CD14-positive monocyte (primary cell): ENCODE measurements at regions not wholly inside any gene's neighbourhood (a gene's known extent, or its start where the extent isn't known, plus 50 kb on each side); places are given as distances from the start of the nearest gene placed in this dataset.

Experiments
- DNase-seq, 3 donors: peaks; one replicate each; pipeline ENCODE4 v3.0.0-alpha.2; 2011 to 2022
- H2AFZ ChIP-seq: 2 replicates; pipeline ENCODE4 v1.6.0; 2012; ENCODE audit warnings: mild to moderate bottlenecking, low read depth, low read length, inconsistent platforms; ENCODE audit not compliant: insufficient read depth, poor library complexity, severe bottlenecking
- H3K27ac ChIP-seq, 2 donors: 1 replicate in 1 of 2; 2 replicates in 1 of 2; pipeline ENCODE4 v1.5.1; 2012 to 2013; ENCODE audit warnings: low read length in 2 of 2, control low read depth in 1 of 2, inconsistent platforms in 1 of 2, low read depth in 1 of 2, mild to moderate bottlenecking in 1 of 2
- H3K27me3 ChIP-seq, 2 donors: one replicate each; pipeline versions ENCODE4 v1.6.0 to v1.6.1; 2011 to 2013; ENCODE audit warnings: low read length in 2 of 2; ENCODE audit not compliant: control insufficient read depth in 2 of 2, insufficient read depth in 2 of 2
- H3K36me3 ChIP-seq, 2 donors: replicated peaks in 1 of 2; 1 replicate in 1 of 2; 2 replicates in 1 of 2; pipeline versions ENCODE4 v1.5.1 to v1.6.1; 2012 to 2013; ENCODE audit warnings: low read length in 2 of 2, control low read depth in 1 of 2, inconsistent platforms in 1 of 2, mild to moderate bottlenecking in 1 of 2; ENCODE audit not compliant: insufficient read depth in 2 of 2, control insufficient read depth in 1 of 2
- H3K4me1 ChIP-seq, 2 donors: 1 replicate in 1 of 2; 2 replicates in 1 of 2; pipeline versions ENCODE4 v1.5.1 to v1.6.1; 2012 to 2013; ENCODE audit warnings: low read length in 2 of 2, control low read depth in 1 of 2, inconsistent platforms in 1 of 2, mild to moderate bottlenecking in 1 of 2, moderate library complexity in 1 of 2; ENCODE audit not compliant: insufficient read depth in 2 of 2, control insufficient read depth in 1 of 2
- H3K4me2 ChIP-seq: replicated peaks from 2 replicates; pipeline ENCODE3; 2012; ENCODE audit warnings: low read length, moderate library complexity, mild to moderate bottlenecking; ENCODE audit not compliant: poor library complexity, severe bottlenecking; ENCODE audit errors: extremely low read depth
- H3K4me3 ChIP-seq, 3 experiments: fragments of 200-600 bp in 1 of 3; sonication (generic) in 1 of 3; replicated peaks in 1 of 3; 1 replicate in 2 of 3; 2 replicates in 1 of 3; pipeline ENCODE4 v1.5.1; 2011 to 2013; ENCODE audit warnings: low read length in 3 of 3, mild to moderate bottlenecking in 3 of 3, control low read depth in 2 of 3, low read depth in 2 of 3, inconsistent platforms in 1 of 3, moderate library complexity in 1 of 3
- H3K79me2 ChIP-seq: 2 replicates; pipeline ENCODE4 v1.6.0; 2012; ENCODE audit warnings: mild to moderate bottlenecking, control low read depth, inconsistent platforms, low read length, moderate library complexity; ENCODE audit not compliant: insufficient read depth
- H3K9ac ChIP-seq: 2 replicates; pipeline ENCODE4 v1.6.0; 2017; ENCODE audit warnings: low read length, mild to moderate bottlenecking; ENCODE audit not compliant: insufficient read depth, poor library complexity, severe bottlenecking
- H3K9me3 ChIP-seq, 2 donors: replicated peaks in 1 of 2; 1 replicate in 1 of 2; 2 replicates in 1 of 2; pipeline versions ENCODE4 v1.5.1 to v1.6.1; 2012 to 2013; ENCODE audit warnings: low read length in 2 of 2, control low read depth in 1 of 2; ENCODE audit not compliant: control insufficient read depth in 1 of 2, insufficient read depth in 1 of 2
- H4K20me1 ChIP-seq: 2 replicates; pipeline ENCODE4 v1.6.0; 2012; ENCODE audit warnings: mild to moderate bottlenecking, low read length, control low read depth, moderate library complexity; ENCODE audit not compliant: insufficient read depth
- H3K27ac Mint-ChIP-seq, 7 donors: one replicate each; pipeline ENCODE4 v1.8.0; 2020; ENCODE audit warnings: mild to moderate bottlenecking in 7 of 7, mixed read lengths in 7 of 7, moderate library complexity in 6 of 7, inconsistent platforms in 2 of 7
- H3K27me3 Mint-ChIP-seq, 3 donors: one replicate each; pipeline ENCODE4 v1.8.0; 2021 to 2022; ENCODE audit warnings: low read depth in 3 of 3, mild to moderate bottlenecking in 3 of 3, mixed read lengths in 3 of 3, moderate library complexity in 3 of 3, inconsistent platforms in 1 of 3
- H3K36me3 Mint-ChIP-seq, 2 donors: one replicate each; pipeline ENCODE4 v1.8.0; 2020; ENCODE audit warnings: mixed read lengths in 2 of 2, inconsistent platforms in 1 of 2, mild to moderate bottlenecking in 1 of 2
- H3K4me1 Mint-ChIP-seq: one replicate; pipeline ENCODE4 v1.8.0; 2020; ENCODE audit warnings: mild to moderate bottlenecking, mixed read lengths
- H3K4me3 Mint-ChIP-seq, 2 donors: one replicate each; pipeline ENCODE4 v1.8.0; 2020; ENCODE audit warnings: mild to moderate bottlenecking in 2 of 2, mixed read lengths in 2 of 2, moderate library complexity in 1 of 2
- H3K9me3 Mint-ChIP-seq, 7 donors: one replicate each; pipeline ENCODE4 v1.8.0; 2020 to 2022; ENCODE audit warnings: mixed read lengths in 7 of 7, mild to moderate bottlenecking in 6 of 7, moderate library complexity in 6 of 7, inconsistent platforms in 2 of 7
- CTCF ChIP-seq: fragments of 200-600 bp; IDR thresholded peaks from one replicate; pipeline ENCODE4 v1.8.0; 2022; ENCODE audit warnings: antibody characterized with exemption, mild to moderate bottlenecking
- WGBS: methylation state at CpG from one replicate; pipeline ENCODE4 v1.1.5; 2013; ENCODE audit warnings: missing lambda C conversion rate; ENCODE audit not compliant: insufficient coverage; 5-methylcytosine and 5-hydroxymethylcytosine counted together
- intact Hi-C, 2 donors: fragments of 100-400 bp; cut with micrococcal nuclease; formaldehyde crosslinking; loops; one replicate each; pipeline versions ENCODE4 v1.15.0 to v1.15.1; 2023

GRCh38 chr13:57799624-57800023 is 168.1 kb downstream of the PCDH17 start:
- intact Hi-C loops, result no loop called here
- DNase-seq, result no peak
- no peaks in the 10 kb centered on the region for H3K9me3 ChIP-seq
- 93% methylated on average over 3 of the region's 3 CpGs for WGBS
- no peak overlapping the region for H3K9ac ChIP-seq
- Mint-ChIP-seq H3K4me1 (no peaks in the 10 kb centered on the region), H3K27me3 (no peaks in the 10 kb centered on the region), H3K4me3 (no peak overlapping the region), H3K27ac (no peak overlapping the region), H3K36me3 (no peaks in the 10 kb centered on the region), H3K9me3 (no peaks in the 10 kb centered on the region)
- no peaks in the 10 kb centered on the region for H3K4me1 ChIP-seq
- H3K27me3 ChIP-seq, result no peaks in the 10 kb centered on the region
- no peaks in the 10 kb centered on the region for H3K79me2 ChIP-seq
- H3K4me2 ChIP-seq, result no peak overlapping the region
- TF ChIP-seq CTCF, result no peak
- no peak overlapping the region for H3K4me3 ChIP-seq
- no peak overlapping the region for H2AFZ ChIP-seq
- no peaks in the 10 kb centered on the region for H3K36me3 ChIP-seq
- no peak overlapping the region for H3K27ac ChIP-seq
- H4K20me1 ChIP-seq, result no peaks in the 10 kb centered on the region

DNA sequence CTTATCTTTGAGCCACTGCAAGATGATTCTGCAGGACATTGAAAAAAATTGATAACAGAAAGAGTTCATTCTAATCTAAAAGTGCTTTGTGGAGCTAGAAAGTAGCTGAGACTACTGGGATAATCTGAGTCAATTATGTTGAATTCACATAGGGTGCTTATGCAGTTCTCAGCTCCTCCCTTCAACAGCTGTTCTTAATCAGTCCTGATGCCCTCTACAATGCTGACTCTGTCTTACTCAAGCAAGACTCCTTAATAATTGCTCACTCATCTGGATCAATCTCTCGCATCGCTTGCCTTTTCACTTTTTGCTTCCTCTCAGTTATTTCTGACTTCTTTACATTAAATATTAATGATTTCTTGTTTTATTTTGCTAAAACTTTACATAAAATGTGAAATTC is 182.1 kb downstream of the PCDH17 start:
- no peak overlapping the region for H3K27ac ChIP-seq
- no peaks in the 10 kb centered on the region for H3K27me3 Mint-ChIP-seq
- no CpG with 5 or more reads among the region's 2 CpGs for WGBS
- no peaks in the 10 kb centered on the region for H4K20me1 ChIP-seq
- H3K4me3 ChIP-seq, result no peak overlapping the region
- H3K4me2 ChIP-seq, result no peak overlapping the region
- H3K36me3 ChIP-seq, result no peaks in the 10 kb centered on the region
- H3K9me3 Mint-ChIP-seq, result peaks cover 0 to 7% (median 2%) of the 10 kb centered on the region in 7 donors
- no peak for TF ChIP-seq CTCF
- H3K4me1 ChIP-seq, result no peaks in the 10 kb centered on the region
- H3K9me3 ChIP-seq, result no peaks in the 10 kb centered on the region
- no peak overlapping the region for H3K27ac Mint-ChIP-seq
- H2AFZ ChIP-seq, result no peak overlapping the region
- intact Hi-C loops, result no loop called here
- H3K9ac ChIP-seq, result no peak overlapping the region
- no peaks in the 10 kb centered on the region for H3K36me3 Mint-ChIP-seq
- no peaks in the 10 kb centered on the region for H3K79me2 ChIP-seq
- DNase-seq, result no peak
- no peaks in the 10 kb centered on the region for H3K4me1 Mint-ChIP-seq
- H3K4me3 Mint-ChIP-seq, result no peak overlapping the region
- H3K27me3 ChIP-seq, result no peaks in the 10 kb centered on the region
